ENCODE measurements at regions not wholly inside any gene's neighbourhood (a gene's known extent, or its start where the extent isn't known, plus 50 kb on each side); places are given as distances from the start of the nearest gene placed in this dataset.

- no peak for ATAC-seq
- H3K36me3 Mint-ChIP-seq = no peaks in the 10 kb centered on the region
- H3K9me3 Mint-ChIP-seq = no peaks in the 10 kb centered on the region
Measured at GRCh38 chr22:35198738-35199137, 58.6 kb upstream of the HMGXB4 start.

GRCh38 chr22:35202376-35202775, 54.9 kb upstream of the HMGXB4 start:
- H3K4me3 Mint-ChIP-seq = no peak overlapping the region
- H3K27ac Mint-ChIP-seq = no peak overlapping the region
- H3K27me3 Mint-ChIP-seq = peaks cover 13% of the 10 kb centered on the region
- H3K4me1 Mint-ChIP-seq = no peaks in the 10 kb centered on the region
- ATAC-seq = no peak
- H3K36me3 Mint-ChIP-seq = no peaks in the 10 kb centered on the region
- no peaks in the 10 kb centered on the region for H3K9me3 Mint-ChIP-seq

More at GRCh38 chr22:35198738-35199137, 58.6 kb upstream of the HMGXB4 start:
- H3K27ac Mint-ChIP-seq = no peak overlapping the region
- no peak overlapping the region for H3K4me3 Mint-ChIP-seq
- H3K4me1 Mint-ChIP-seq = no peaks in the 10 kb centered on the region
- peaks cover 11% of the 10 kb centered on the region for H3K27me3 Mint-ChIP-seq

- Mint-ChIP-seq H3K4me3 (no peak overlapping the region), H3K9me3 (no peaks in the 10 kb centered on the region), H3K36me3 (no peaks in the 10 kb centered on the region), H3K4me1 (no peaks in the 10 kb centered on the region), H3K27me3 (peaks cover 9% of the 10 kb centered on the region), H3K27ac (no peak overlapping the region)
- ATAC-seq = no peak
Measured at GRCh38 chr22:35203583-35203982, 53.7 kb upstream of the HMGXB4 start.

GRCh38 chr22:35204807-35205775, 52.2 kb upstream of the HMGXB4 start:
- H3K27ac Mint-ChIP-seq = no peak overlapping the region
- no peak for ATAC-seq
- H3K27me3 Mint-ChIP-seq = peaks cover 8% of the 10 kb centered on the region
- H3K4me3 Mint-ChIP-seq = no peak overlapping the region
- no peaks in the 10 kb centered on the region for H3K9me3 Mint-ChIP-seq
- no peaks in the 10 kb centered on the region for H3K4me1 Mint-ChIP-seq
- H3K36me3 Mint-ChIP-seq = no peaks in the 10 kb centered on the region

GRCh38 chr22:35205961-35206360, 51.3 kb upstream of the HMGXB4 start:
- no peak overlapping the region for H3K27ac Mint-ChIP-seq
- no peaks in the 10 kb centered on the region for H3K9me3 Mint-ChIP-seq
- no peaks in the 10 kb centered on the region for H3K36me3 Mint-ChIP-seq
- H3K4me1 Mint-ChIP-seq = no peaks in the 10 kb centered on the region
- no peak for ATAC-seq
- peaks cover 11% of the 10 kb centered on the region for H3K27me3 Mint-ChIP-seq
- no peak overlapping the region for H3K4me3 Mint-ChIP-seq

GRCh38 chr22:35206889-35207288, 50.4 kb upstream of the HMGXB4 start:
- no peak for ATAC-seq
- Mint-ChIP-seq H3K9me3 (no peaks in the 10 kb centered on the region), H3K36me3 (no peaks in the 10 kb centered on the region), H3K4me3 (no peak overlapping the region), H3K27ac (no peak overlapping the region), H3K4me1 (no peaks in the 10 kb centered on the region), H3K27me3 (peaks cover 18% of the 10 kb centered on the region)
